Inflammatory macrophage (primary cell): ENCODE measurements at regions not wholly inside any gene's neighbourhood (a gene's known extent, or its start where the extent isn't known, plus 50 kb on each side); places are given as distances from the start of the nearest gene placed in this dataset.

Experiments
- DNase-seq, 2 donors: peaks; one replicate each; pipeline ENCODE4 v3.0.0-alpha.2; 2020 to 2022

DNA sequence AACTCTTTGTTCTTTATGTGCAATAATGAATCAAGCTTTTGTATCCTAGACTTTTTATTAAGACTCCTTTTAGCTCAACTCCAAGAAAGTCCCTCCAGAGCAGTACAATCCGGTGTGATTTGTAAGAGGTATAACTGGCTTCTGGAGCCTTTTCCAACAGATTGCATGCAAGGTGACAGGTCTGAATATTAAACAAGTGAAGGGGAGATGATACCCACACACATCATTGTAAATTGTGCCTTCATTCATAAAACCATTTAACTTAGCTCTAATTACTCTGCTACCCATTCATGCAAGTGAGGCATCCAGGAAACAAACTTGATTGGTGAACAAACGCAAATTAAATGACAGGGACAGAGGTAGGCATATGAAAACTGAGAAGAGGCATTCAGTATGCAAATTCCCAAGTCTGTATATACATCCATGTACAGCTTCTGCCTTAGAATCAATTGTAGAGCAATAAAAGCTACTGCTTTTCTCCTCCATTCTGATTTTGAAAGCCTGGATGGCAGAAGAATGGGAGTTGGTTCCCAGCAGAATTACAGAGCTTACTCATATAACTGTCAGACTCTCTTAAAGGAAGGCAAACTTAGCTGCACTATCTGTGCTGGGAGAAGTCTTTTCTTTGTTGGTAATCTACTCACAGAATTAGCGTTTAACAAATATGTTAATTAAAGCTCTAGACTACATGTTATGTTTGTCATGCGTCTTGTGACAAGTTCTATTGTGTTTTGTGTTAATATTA, 261.0 kb upstream of the CDH6 start:
- no peak for DNase-seq

DNA sequence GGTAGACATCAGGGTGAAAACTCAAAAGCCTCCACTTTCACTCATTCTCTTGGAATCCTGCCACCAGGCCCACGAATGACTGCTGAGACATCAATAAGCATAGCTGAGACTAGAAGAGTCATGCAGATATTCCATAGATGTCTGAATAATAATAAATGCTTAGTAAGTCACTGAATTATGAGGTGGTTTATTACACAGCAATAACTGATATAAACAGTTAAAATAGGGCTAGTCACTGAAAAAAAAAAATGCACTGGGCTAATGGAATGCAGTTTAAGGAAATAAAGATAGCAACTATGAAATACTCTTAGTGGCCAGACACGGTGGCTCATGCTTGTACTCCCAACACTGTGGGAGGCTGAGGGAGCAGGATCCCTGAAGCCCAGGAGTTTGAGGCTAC, 262.8 kb upstream of the CDH6 start:
- no peak for DNase-seq

DNA sequence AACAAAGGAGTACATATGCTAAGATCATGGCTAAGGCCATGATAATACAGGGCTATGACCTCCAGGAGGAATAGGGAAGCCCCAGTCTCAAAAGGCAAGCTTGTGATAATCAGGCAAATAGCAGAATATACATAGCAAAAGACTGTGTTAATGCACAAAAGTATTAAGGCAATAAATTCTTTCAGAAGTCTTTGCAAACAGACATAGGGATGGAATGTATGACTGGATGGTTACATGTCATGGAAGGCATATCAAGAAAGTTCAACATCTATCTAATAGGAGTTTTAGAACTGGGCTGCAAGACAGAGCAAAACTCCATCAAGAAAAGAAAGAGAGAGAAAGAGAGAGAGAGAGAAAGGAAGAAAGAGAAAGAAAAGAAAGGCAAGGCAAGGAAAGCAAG, 264.5 kb upstream of the CDH6 start:
- DNase-seq: no peak

DNA sequence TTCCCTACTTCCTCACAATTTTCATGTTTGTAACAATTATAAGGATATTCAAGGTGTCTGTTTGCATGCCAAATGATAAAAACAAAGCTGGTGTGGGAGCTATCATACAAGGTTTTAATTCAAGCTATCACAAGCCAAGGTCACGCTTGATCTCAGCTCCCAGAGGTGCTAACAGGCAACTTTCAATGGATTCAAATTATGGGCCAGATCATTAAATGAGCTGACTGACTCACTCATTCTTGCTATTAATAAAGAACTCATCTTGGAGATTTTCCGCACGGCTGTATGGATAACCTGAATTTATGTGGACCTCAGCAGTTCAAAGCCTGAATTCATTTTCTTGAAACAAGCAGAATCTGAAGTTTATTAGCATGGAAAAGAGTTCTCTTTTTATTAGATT, 267.3 kb upstream of the CDH6 start:
- DNase-seq: no peak

DNA sequence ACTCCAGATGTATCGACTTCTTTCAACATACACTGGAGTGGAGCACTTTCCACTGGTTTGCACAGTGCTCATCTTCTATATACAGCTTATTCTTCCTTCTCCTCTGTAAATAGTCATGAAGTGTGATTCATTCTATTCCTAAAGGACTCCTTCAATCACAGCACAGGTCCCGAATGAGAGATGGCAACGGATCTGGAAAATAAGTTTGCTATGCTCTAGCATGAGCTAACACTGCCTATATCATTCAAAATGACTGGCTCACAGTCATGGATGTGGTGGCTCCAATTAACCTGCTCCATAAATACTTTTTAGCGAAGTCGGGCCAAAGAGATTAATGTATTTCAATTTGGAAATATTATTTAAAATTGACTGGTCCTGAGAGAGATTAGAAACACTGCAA, 272.1 kb upstream of the CDH6 start:
- DNase-seq: no peak

DNA sequence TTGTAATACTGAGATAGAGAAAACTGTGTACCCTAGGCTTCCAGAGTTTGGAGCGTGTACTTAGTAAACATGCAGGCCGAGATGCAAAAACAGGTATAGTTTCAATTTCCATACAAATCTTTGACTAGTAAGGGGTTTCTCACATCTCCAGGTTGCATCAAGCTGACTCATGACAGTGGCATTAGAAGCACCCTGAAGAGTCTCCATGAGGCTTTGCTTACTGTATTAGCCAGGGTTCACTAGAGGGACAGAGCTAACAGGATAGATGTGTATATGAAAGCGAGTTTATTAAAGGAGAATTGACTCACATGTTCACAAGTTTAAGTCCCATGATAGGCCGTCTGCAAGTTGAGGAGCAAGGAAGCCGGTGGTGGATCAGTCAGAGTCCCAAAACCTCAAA, 275.3 kb upstream of the CDH6 start:
- no peak for DNase-seq

DNA sequence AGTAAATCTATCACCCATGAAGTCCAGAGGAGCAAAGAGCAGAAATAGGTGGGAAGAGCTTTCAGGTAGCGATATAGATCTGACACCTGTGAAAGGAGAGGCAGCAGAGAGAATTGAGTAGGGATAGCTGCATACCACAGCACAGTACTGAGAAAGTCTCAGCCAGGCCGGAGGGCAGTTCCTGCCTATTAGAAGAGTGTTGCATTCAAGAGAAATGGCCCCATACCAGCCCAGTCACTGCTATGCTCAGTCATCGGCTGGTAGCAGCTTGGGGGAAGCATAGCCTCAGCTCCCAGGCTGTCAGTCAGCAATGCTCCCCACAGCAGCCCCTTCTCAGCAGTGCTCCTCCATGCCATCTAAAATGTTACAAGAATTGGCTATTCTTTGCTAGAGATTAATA, 285.1 kb upstream of the CDH6 start:
- no peak for DNase-seq

DNA sequence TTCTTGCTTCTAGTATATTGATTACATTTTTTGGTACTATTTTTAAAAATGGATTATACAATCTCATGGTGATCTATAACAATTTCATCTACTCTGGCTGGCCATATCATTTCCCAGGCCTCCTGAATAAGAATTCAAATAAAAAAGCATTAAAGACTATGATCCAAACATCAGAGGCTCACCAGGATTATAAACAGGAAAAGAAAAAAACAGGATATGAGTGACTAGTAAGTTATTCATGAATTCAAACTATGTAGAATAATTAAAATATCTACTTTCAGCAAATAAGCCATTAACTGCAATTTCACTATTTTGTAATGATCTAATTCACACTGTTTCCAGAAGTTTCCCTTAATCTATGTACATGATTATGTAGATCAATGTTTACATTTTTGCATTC, 293.1 kb upstream of the CDH6 start:
- no peak for DNase-seq

DNA sequence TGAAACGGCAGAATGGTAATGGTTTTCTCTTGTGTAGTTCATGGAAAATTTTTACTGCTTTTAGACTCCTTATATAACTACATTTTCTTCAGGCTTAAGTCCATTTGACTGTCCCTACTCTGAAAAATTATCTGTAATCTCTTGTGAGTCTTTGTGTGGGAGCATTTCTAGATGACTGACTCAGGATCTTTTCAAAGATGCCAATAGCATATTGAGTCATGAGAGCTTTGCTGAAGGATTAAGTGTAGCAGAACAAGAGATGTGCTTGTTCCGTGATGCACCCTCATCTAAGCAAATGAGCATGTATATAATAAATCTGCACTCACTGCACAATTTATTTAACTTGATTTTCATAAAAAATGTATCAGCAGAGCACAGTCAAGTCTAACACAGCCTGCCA, 298.7 kb upstream of the CDH6 start:
- no peak for DNase-seq

DNA sequence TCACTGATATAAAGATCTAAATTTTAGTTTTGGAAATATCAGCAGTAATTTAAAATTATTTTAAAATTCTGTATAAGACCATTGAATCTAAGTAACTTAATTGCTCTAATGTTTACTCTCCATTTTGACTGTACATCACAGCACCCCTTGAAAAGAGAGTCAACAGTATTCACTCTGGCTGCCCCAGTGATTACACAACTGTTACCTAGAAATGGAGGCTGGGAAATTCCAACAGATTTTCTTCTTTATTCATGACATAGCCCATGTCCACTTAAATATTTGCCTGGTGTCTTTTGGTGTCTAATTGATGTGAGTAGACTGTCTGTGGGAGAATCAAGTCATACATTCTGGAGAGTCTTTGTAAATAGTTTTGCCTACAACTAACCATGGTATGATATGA, 301.8 kb upstream of the CDH6 start:
- no peak for DNase-seq

DNA sequence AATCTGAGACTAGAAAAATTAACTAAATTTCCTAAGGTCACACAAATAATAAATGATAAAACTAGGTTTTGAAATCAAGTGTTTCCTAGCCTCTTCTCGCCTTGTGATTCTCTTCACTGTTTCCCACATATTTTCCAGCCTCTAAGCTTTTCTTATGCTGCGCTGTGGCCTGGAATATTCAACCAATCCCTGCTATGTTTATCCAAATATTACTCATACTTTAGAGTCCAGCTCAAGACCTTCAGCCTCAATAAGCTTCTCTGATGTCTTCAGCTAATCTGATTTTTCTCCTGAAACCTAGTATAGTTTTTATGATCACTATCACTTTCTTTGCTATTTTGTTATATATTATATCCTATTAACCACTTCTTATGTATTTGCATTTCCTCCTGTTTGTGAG, 303.1 kb upstream of the CDH6 start:
- DNase-seq: no peak

DNA sequence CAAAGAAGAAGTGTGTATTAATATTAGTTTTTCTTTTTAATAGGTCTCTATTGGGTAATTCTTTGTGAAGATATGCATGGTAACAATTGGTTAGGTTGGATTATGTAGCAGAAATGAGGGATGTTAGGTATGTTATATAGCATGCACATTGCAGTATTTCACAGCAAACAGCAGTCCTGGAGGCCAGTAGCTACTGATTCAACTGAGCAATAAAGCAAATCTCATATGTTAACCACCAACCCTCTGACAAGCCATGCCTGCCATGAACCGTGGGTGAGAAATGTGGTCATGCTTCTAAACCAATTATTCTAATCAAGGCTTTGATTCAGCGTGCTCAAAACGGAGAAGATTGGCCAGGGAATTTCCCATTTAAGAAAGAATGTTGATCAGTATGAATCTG, 313.0 kb upstream of the CDH6 start:
- no peak for DNase-seq

DNA sequence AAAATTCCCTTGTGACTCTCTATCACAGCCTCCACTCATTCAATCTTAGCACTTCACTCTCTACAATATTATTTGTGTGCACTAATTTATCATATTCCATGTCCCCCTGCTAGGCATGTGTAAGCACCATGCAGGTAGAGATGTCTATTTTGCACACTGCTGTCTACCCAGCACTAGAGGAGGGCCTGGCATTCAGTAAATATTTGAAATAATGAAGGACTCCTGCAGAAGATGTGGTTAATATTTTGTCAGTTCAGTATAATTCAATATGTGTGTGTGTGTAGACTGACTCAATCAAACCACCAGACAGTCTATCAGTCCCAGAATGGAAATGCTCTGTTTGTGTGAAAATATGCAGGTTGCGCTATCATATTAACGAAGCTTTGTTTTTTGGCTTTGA, 313.6 kb upstream of the CDH6 start:
- no peak for DNase-seq

DNA sequence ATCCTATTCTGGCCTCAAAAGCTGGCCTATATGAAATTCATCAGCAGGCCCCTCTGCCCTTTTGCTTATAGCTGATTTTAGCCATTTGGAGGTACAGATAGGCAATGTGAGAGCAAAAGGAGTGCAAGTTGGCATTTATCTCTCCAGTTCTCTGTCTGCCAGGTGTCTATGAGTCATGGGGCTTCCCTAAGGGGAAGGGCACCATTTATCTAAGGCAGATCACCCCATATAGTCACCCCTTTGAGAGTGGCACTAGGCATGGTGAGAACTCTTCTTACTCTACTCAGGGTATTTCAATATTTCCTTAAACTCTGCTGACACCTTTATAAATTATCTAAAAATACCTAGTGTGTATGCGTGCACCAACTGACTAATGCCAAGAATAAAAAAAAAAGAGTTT, 314.7 kb upstream of the CDH6 start:
- no peak for DNase-seq

DNA sequence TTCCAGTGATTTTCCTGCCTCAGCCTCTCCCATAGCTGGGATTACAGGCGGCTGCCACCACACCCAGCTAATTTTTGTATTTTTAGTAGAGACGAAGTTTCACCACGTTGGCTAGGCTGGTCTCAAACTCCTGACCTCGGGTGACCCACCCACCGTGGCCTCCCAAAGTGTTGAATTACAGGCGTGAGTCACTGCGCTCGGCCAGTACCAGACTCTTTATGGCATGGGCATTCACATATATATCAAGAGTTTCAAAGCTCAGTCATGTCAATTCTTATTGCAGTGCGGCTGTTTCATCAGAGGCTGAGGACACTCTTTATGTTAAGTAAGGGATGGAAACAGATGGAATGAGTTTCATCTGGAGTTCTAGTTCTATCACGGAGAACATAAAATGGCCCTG, 315.2 kb upstream of the CDH6 start:
- DNase-seq: no peak

DNA sequence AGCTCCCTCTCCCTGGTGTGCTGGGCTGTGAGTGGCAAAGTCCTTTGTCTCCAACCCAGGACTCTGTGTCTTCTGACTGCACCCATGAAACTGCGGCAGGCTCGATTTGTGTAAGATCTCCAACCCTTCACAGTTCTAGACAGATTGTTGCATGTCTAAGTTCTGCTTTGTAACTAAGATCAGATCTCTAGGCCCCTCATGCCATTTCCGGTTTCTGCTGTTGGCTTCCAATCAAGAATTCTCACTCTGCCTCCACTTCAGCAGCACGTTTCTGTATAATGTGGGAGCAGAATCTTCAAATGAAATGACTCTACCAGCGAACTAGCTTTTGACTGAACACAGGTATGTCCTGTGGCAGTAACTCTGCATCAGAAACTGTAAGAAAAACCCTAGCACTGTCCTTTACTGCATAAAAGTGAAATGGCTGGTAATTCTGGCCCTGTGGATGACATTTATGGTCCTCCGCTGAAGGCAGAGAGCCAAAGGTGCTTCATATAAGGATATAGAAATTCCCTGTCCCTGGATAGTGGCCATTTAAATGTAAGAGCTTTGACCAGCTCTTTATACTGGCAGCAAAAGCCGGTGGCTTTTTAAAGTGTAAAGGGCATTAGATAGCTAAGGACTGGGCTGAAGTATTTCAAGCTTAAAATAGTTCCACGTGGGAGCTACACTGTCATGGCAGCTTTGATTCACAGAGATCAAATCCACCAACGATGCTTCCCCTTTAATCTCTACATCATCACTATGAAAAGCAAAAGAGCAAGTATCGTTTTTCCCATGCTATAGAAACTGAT, 319.0 kb upstream of the CDH6 start:
- DNase-seq: no peak

DNA sequence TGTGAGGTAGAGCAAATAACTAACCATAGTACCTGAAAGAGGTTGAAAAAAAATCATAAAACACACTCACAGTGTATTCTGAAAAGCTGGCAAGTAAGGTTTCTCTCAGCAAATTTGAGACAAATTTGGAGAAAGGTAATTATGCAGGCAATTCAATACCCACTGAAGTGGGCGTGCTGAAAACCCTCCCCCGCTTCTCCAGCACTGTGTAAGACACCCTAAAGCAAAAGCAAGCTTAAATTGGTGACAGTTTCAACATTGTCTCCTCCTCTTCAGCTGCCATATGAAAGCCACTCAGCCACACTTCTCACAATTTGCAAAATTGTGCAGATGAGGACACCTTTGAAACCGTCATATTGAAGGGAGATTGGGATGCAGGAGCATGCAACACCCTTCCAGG, 322.3 kb upstream of the CDH6 start:
- DNase-seq: no peak

DNA sequence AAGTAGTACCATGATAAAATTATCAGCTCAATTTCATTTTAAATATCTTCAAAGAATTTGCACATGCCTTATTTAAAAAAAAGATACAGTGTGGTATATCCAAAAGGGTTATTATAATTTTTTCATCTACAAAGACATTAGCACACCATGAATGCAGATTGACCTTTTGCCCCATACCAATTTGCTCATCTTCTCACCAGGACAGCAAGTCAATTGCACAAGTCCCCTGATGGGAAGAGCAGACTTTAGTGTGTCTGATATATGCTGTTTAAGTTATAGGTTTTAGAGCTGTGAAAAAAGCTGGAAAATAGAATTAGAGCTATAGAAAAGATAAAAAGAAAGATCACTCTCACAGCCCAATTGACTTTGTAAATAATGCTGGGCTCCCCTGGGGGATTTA, 325.8 kb upstream of the CDH6 start:
- DNase-seq: no peak

DNA sequence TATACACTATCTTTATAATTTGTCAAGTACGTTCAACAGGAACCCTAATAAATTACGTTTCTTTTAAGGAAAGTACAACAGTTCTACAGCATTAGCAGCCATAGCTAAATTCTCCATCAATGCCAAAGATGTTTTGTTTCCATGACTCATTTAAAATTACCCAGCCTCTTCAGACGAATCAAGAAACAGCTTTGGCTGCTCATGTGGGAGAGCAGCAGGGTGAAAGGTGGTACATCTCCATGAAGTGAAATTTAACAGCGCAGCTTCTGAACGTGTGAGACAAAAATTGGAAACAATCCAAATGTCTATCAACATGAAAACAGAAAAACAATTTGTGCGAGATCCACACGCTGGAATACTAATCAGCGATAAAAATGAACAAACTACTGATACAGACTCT, 327.3 kb upstream of the CDH6 start:
- no peak for DNase-seq

DNA sequence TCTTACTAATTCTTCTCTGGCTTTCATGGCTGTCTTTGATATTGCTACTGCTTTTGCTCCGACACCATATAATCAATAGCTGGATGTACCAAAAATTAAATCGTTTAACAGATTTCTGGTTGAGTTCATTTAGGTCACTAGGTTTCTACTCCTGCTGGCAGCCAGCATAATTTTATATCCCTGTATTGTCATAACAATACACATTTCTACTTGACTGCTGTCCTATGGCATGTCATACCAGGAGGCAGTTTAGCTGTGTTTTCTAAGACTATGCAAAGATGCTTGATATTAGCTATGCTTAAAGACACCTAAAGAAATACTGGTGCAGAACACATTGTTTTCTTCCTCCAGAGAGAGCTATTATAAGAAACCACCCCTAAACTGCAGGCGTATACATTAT, 337.2 kb upstream of the CDH6 start:
- no peak for DNase-seq

DNA sequence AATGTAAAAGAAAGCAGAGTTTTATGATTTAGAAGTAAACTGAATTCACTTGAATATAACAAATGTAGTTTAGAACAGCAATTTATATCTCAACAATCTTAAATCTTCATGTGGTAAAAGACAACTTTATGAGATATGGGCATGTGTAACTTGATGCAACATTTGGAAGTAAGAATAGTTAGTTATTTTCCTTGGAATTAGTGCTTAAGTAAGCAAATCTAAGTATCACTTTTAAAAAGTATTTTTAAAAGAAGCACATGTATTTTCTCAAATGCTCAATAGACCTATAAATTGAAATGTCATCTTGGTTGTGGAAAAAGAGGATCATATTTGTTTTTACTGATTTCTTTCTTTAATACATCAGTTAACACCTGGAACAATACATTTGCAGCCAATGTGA, 340.3 kb upstream of the CDH6 start:
- no peak for DNase-seq

DNA sequence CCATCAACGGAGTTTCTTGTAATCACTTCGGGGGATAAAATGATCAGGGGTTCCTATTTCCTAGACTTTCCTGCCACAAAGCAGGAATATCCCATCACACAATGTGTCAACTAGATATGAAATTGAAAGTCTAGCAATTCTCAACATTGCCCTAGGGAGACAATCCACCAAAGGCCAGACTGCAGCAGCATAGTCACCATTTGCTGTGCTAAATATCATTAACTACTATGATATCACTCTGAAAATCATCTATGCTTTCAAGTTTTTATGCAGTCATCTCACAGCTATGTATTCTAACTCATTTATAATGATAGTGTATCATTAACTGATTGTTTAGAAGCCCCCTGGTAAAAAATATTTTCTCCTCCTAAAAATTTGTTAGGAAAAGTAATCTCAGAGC, 342.6 kb upstream of the CDH6 start:
- no peak for DNase-seq

DNA sequence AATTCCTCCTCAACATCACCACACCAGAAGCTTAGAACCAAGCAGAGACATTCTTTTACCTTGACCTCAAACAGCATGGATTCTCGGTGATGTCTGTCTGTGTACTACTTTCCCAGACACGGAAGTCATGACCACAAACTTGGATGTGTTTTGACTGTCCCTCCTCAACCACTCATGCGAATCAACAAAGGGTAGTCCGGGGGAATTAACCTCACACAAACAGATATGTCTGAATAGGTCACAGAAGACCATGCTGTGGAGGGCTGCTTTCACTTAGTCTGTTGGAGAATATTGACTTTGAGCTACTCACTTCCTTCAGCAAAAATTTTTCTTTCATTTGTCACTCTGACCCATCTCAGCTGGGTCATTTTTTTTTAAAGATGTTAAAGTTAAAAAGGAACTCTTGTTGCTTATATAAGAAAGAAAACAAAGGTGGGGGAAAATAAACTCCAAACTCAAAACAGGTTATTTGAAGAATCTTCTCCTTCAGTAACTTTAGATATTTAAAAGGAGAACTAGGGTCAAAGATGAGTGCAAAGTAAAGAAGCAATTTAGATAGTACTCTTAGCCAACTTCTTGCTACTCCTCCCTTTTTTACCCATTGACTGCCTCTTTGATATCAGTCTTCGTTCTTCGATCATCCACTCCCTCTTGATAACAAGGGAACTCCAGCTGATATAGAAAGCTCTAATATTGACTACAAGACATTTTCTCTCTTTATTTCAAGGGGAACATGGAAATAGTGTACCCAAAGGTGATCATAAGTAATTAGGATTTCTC, 343.4 kb upstream of the CDH6 start:
- no peak for DNase-seq

DNA sequence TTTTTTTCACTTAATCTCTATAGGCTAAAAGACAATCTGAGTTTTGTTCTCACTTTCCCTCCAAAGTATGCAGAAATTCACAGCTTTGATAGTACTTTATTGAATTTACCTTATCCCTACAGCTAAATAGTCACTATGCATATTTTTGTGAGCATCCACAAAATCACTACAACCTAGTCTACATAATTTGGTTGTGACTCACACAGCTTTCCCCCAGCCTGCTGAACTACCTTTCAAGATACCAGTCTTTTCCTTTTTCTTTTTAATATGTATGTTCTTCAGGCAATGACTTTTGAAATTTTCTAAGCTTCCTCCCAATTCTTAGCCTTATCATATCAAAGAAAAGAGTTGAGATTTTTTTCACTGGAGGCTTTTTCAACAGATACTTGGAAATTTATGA, 347.3 kb upstream of the CDH6 start:
- no peak for DNase-seq
